Limb (tissue), 2 donors: ENCODE measurements at regions not wholly inside any gene's neighbourhood (a gene's known extent, or its start where the extent isn't known, plus 50 kb on each side); places are given as distances from the start of the nearest gene placed in this dataset.
A peak's percentile ranks its signal among the peaks of the same experiment; 100 is the strongest.
"Not testable (repeated sequence)": the region's sequence is repeated elsewhere in the genome, so short reads cannot be mapped to it uniquely, and the experiment has no call there.

Experiments
- DNase-seq, 2 donors: peaks; one replicate each; pipeline ENCODE4 v3.0.0-alpha.2; 2016; ENCODE audit errors: extremely low spot score in 2 of 2

GRCh38 chr2:224151161-224151560, 112.1 kb upstream of the SERPINE2 start:
- no peak for DNase-seq

GRCh38 chr2:224148058-224148457, 109.0 kb upstream of the SERPINE2 start:
- not testable (repeated sequence) for DNase-seq

- no peak for DNase-seq
Measured at GRCh38 chr2:224147174-224147573, 108.1 kb upstream of the SERPINE2 start.

- no peak for DNase-seq
Measured at GRCh38 chr2:224146356-224147160, 107.5 kb upstream of the SERPINE2 start.

GRCh38 chr2:224145751-224146355, 106.8 kb upstream of the SERPINE2 start:
- DNase-seq = no peak

GRCh38 chr2:224143526-224143925, 104.4 kb upstream of the SERPINE2 start:
- no peak for DNase-seq

- no peak for DNase-seq
Measured at GRCh38 chr2:224142397-224143312, 103.6 kb upstream of the SERPINE2 start.

GRCh38 chr2:224141304-224141703, 102.2 kb upstream of the SERPINE2 start:
- no peak for DNase-seq

GRCh38 chr2:224137208-224137607, 98.1 kb upstream of the SERPINE2 start:
- DNase-seq = no peak

GRCh38 chr2:224136396-224136795, 97.3 kb upstream of the SERPINE2 start:
- no peak for DNase-seq

- no peak for DNase-seq
Measured at GRCh38 chr2:224135881-224136280, 96.8 kb upstream of the SERPINE2 start.

- no peak for DNase-seq
Measured at GRCh38 chr2:224134003-224134734, 95.1 kb upstream of the SERPINE2 start.

- DNase-seq = no peak
Measured at GRCh38 chr2:224133387-224133786, 94.3 kb upstream of the SERPINE2 start.

- DNase-seq = peak in 1 of 2 donors; percentile 38
Measured at GRCh38 chr2:224127871-224128501, 88.9 kb upstream of the SERPINE2 start.

GRCh38 chr2:224126440-224126839, 87.4 kb upstream of the SERPINE2 start:
- DNase-seq = no peak

GRCh38 chr2:224126003-224126402, 86.9 kb upstream of the SERPINE2 start:
- DNase-seq = peak in 1 of 2 donors; percentile 27

- DNase-seq = no peak
Measured at GRCh38 chr2:224122542-224122941, 83.5 kb upstream of the SERPINE2 start.

GRCh38 chr2:224121406-224122067, 82.5 kb upstream of the SERPINE2 start:
- no peak for DNase-seq

GRCh38 chr2:224120986-224121385, 81.9 kb upstream of the SERPINE2 start:
- DNase-seq = no peak

- DNase-seq = not testable (repeated sequence)
Measured at GRCh38 chr2:224119846-224120245, 80.8 kb upstream of the SERPINE2 start.
